SJSA1 (cell line): ENCODE measurements at regions not wholly inside any gene's neighbourhood (a gene's known extent, or its start where the extent isn't known, plus 50 kb on each side); places are given as distances from the start of the nearest gene placed in this dataset.

Experiments
- DNase-seq, 2 experiments: peaks; one replicate each; pipeline ENCODE4 v3.0.0-alpha.2; 2015 to 2020; ENCODE audit warnings: low spot score in 2 of 2, low read depth in 1 of 2
- H3K27ac ChIP-seq: fragments of 250-450 bp; sonication (Bioruptor Pico); 2 replicates; pipeline ENCODE4 v1.5.1; 2020; ENCODE audit warnings: mild to moderate bottlenecking, moderate library complexity
- H3K27me3 ChIP-seq: fragments of 250-450 bp; sonication (Bioruptor Pico); replicated peaks from 2 replicates; pipeline ENCODE4 v1.5.1; 2020; ENCODE audit warnings: mild to moderate bottlenecking, moderate library complexity
- H3K36me3 ChIP-seq: fragments of 250-450 bp; sonication (Bioruptor Pico); 2 replicates; pipeline ENCODE4 v1.5.1; 2020; ENCODE audit warnings: mild to moderate bottlenecking
- H3K4me1 ChIP-seq: fragments of 250-450 bp; sonication (Bioruptor Pico); replicated peaks from 2 replicates; pipeline ENCODE4 v1.6.1; 2021; ENCODE audit warnings: mild to moderate bottlenecking
- H3K4me3 ChIP-seq: fragments of 250-450 bp; sonication (Bioruptor Pico); 2 replicates; pipeline ENCODE4 v1.5.1; 2020; ENCODE audit warnings: mild to moderate bottlenecking
- H3K9me3 ChIP-seq: fragments of 250-450 bp; sonication (Bioruptor Pico); replicated peaks from 2 replicates; pipeline ENCODE4 v1.5.1; 2020; ENCODE audit warnings: mild to moderate bottlenecking

GRCh38 chr3:5727743-5728484 lies 540.4 kb downstream of the EDEM1 start:
- Histone ChIP-seq H3K9me3 (no peaks in the 10 kb centered on the region), H3K4me3 (no peak overlapping the region), H3K27me3 (no peaks in the 10 kb centered on the region), H3K36me3 (no peaks in the 10 kb centered on the region), H3K27ac (no peak overlapping the region), H3K4me1 (no peaks in the 10 kb centered on the region)
- DNase-seq, result no peak

GRCh38 chr3:5729852-5730251 lies 542.3 kb downstream of the EDEM1 start:
- no peak overlapping the region for H3K4me3 ChIP-seq
- H3K9me3 ChIP-seq, result no peaks in the 10 kb centered on the region
- DNase-seq, result no peak
- no peaks in the 10 kb centered on the region for H3K27me3 ChIP-seq
- no peak overlapping the region for H3K27ac ChIP-seq
- H3K4me1 ChIP-seq, result no peaks in the 10 kb centered on the region
- H3K36me3 ChIP-seq, result no peaks in the 10 kb centered on the region

DNA sequence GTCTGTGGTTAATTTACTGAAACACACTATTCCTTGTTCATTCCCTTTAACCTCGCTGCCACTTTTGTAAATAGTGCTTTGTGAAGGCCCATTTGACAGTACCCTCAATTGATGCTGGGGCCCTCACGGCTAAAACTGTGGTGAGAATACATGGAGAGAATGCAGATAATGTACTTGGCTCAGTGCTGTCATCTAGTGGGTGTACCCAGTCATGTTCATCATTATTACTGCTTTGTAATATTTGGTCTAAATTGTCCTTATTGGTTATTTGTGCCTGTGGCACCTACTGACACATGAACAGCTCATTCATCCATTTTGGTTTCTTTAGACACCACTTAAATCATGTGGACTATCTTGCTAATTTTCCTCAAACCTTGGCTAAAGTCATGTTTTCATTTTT lies 543.6 kb downstream of the EDEM1 start:
- Histone ChIP-seq H3K9me3 (no peaks in the 10 kb centered on the region), H3K36me3 (no peaks in the 10 kb centered on the region), H3K27ac (no peak overlapping the region), H3K4me3 (no peak overlapping the region), H3K4me1 (no peaks in the 10 kb centered on the region), H3K27me3 (no peaks in the 10 kb centered on the region)
- no peak for DNase-seq

- H3K4me1 ChIP-seq, result no peaks in the 10 kb centered on the region
- no peak for DNase-seq
- no peaks in the 10 kb centered on the region for H3K36me3 ChIP-seq
- H3K27me3 ChIP-seq, result no peaks in the 10 kb centered on the region
- no peaks in the 10 kb centered on the region for H3K9me3 ChIP-seq
- H3K27ac ChIP-seq, result no peak overlapping the region
- H3K4me3 ChIP-seq, result no peak overlapping the region
Measured at GRCh38 chr3:5732081-5732480, 544.6 kb downstream of the EDEM1 start.

DNA sequence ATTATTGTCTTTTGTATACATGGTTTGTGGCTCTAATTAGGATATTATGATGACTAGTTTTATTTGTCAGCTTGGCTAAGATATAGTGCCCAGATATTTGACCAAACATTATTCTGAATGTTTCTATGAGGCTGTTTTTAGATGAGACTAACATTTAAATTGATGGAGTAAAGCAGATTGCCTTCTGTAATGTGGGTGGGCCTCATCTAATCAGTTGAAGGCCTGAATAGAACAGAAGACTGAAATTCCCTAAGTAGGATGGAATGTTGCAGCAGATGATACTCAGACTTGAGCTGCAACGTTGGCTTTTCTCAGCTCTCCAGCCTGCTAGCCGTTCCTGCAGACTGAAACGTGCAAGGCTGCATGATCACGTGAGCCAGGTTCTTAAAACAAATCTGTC lies 546.5 kb downstream of the EDEM1 start:
- H3K36me3 ChIP-seq, result no peaks in the 10 kb centered on the region
- no peaks in the 10 kb centered on the region for H3K4me1 ChIP-seq
- no peak for DNase-seq
- H3K4me3 ChIP-seq, result no peak overlapping the region
- no peaks in the 10 kb centered on the region for H3K9me3 ChIP-seq
- H3K27ac ChIP-seq, result no peak overlapping the region
- H3K27me3 ChIP-seq, result no peaks in the 10 kb centered on the region

DNA sequence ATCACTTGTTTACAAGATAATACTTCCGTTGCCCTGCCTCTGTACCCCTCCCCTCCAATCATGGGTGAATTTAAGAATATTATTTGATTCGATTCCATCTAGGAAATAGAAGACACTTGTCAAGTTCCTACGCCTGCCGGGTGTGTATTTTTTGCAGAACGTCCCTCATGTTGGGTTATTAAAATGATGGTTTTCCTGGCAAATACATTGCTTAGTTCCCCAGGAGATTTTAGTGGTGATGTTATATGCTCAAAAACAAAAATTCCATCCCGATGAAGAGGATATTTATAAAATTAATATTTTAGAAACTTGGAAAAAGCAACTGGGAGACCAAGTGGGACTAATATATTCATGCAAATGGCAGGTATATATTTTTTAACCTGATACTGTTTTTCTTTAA lies 548.4 kb downstream of the EDEM1 start:
- H3K4me1 ChIP-seq, result no peaks in the 10 kb centered on the region

DNA sequence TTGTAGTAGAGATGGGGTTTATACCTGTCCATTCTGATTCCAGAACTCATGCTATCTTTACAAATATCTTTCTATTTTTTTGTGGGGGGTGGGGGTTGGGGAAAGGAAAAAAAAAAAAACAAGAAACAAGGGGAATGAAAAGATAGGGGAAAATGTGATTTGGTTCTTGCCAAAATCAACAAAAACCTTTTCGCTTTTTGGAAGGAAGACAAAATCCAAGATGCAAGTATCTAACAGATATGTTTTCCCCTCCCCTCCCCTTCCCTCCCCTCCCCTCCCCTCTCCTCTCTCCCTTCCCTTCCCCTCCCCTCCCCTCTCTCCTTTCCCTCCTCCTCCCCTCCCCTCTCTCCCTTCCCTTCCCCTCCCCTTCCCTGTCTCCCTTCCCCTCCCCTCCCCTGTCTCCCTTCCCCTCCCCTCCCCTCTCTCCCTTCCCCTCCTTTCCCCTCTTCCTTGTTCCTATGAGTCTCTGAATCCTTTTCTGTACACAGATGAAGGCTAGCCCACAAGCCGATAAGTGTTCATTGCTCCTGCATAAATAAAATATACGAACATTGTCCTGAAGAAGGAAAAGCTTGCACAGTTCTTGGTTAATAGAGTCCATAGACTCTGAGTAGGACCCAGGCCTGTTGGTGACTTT lies 551.9 kb downstream of the EDEM1 start:
- H3K36me3 ChIP-seq, result no peaks in the 10 kb centered on the region
- DNase-seq, result no peak
- no peak overlapping the region for H3K27ac ChIP-seq

More for the DNA sequence above, 548.4 kb downstream of the EDEM1 start:
- DNase-seq, result no peak
- no peaks in the 10 kb centered on the region for H3K36me3 ChIP-seq
- no peaks in the 10 kb centered on the region for H3K27me3 ChIP-seq
- H3K4me3 ChIP-seq, result no peak overlapping the region
- no peaks in the 10 kb centered on the region for H3K9me3 ChIP-seq
- H3K27ac ChIP-seq, result no peak overlapping the region

DNA sequence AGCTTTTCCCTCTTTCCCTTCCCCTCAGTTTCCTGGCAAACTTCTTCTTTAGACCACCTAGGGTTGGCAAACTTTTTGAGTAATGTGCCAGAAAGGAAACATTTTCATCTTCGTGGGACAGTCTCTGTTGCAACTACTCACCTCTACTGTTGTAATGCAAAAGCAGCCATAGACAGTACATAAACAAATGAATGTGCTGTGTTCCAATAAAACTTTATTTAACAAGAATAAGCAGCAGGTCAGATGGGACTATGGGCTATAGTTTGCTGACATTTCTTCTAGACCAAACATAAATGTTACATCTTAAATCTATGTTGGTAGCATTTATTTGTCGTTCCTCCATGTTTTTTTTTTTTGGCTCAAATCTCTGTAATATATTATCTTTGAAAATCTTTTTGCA lies 552.4 kb downstream of the EDEM1 start:
- no peaks in the 10 kb centered on the region for H3K36me3 ChIP-seq
- H3K4me1 ChIP-seq, result no peaks in the 10 kb centered on the region
- H3K27ac ChIP-seq, result no peak overlapping the region
- DNase-seq, result no peak
- H3K9me3 ChIP-seq, result no peaks in the 10 kb centered on the region
- H3K4me3 ChIP-seq, result no peak overlapping the region
- H3K27me3 ChIP-seq, result no peaks in the 10 kb centered on the region

More for the DNA sequence above, 551.9 kb downstream of the EDEM1 start:
- Histone ChIP-seq H3K4me3 (no peak overlapping the region), H3K4me1 (no peaks in the 10 kb centered on the region), H3K9me3 (no peaks in the 10 kb centered on the region), H3K27me3 (no peaks in the 10 kb centered on the region)

DNA sequence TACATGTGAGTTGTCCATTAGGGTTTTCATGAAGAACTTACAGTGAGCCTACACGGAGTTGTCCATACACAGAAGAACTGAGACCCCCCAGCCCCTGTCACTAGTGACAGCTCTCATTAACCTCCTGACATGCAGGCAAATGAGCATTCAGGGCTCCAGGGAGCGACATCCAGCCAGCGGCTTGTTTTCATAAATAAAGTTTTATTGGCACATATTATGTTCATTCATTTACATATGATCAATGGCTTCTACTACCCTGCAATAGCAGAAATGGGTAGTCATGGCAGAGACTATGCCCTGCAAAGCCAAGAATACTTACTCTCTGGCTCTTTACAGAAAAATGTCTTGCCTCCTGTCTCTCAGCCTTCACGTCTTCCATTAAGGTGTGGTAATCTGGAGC lies 553.5 kb downstream of the EDEM1 start:
- Histone ChIP-seq H3K9me3 (no peaks in the 10 kb centered on the region), H3K27me3 (no peaks in the 10 kb centered on the region), H3K27ac (no peak overlapping the region), H3K4me3 (no peak overlapping the region), H3K36me3 (no peaks in the 10 kb centered on the region), H3K4me1 (no peaks in the 10 kb centered on the region)
- DNase-seq, result no peak

- H3K27ac ChIP-seq, result no peak overlapping the region
Measured at GRCh38 chr3:5750091-5750490, 562.6 kb downstream of the EDEM1 start.

DNA sequence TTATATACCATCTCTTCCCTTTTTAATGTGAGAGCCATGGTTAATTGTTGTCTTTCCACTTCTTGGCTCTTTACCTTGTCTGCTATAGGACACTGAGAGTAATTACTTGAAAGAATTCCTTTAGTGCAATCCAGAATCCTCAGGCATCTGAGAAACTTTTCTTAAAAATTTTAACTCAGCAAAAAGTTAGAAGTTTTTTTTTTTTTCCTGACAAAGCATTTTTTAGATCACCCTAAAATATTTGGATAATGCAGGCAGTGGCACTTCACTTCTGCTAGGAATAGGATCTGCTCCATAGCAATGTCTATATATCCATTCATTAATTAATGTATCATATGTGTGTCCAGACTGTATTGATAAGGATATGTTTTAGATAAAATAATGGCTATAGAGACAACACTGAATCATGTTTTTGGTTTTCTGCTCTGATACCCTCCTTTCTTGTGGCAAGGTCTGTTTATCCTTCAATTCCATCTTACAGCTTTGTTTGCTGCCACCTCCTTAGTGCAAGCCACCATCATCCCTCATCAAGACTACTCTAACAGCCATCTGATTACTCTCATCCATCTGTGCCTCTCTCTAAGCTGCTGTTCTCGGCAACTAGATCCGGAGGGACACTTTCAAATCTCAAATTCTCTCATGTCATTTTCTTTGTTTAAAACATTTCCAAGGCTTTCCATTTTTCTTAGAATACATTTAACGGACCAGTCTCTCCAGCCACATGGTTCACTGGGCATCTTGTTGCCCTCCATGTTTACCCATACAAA lies 563.5 kb downstream of the EDEM1 start:
- no peak overlapping the region for H3K27ac ChIP-seq
- H3K9me3 ChIP-seq, result no peaks in the 10 kb centered on the region
- no peaks in the 10 kb centered on the region for H3K27me3 ChIP-seq
- H3K36me3 ChIP-seq, result no peaks in the 10 kb centered on the region
- no peak overlapping the region for H3K4me3 ChIP-seq
- no peak for DNase-seq
- H3K4me1 ChIP-seq, result peaks cover 27% of the 10 kb centered on the region

More at GRCh38 chr3:5750091-5750490, 562.6 kb downstream of the EDEM1 start:
- Histone ChIP-seq H3K36me3 (no peaks in the 10 kb centered on the region), H3K27me3 (no peaks in the 10 kb centered on the region), H3K9me3 (no peaks in the 10 kb centered on the region), H3K4me1 (peaks cover 18% of the 10 kb centered on the region), H3K4me3 (no peak overlapping the region)
- no peak for DNase-seq

- H3K27ac ChIP-seq, result no peak overlapping the region
- no peaks in the 10 kb centered on the region for H3K27me3 ChIP-seq
- H3K4me3 ChIP-seq, result no peak overlapping the region
- H3K4me1 ChIP-seq, result peaks cover 33% of the 10 kb centered on the region
- H3K36me3 ChIP-seq, result no peaks in the 10 kb centered on the region
- DNase-seq, result peak; percentile 45 to 60
- H3K9me3 ChIP-seq, result no peaks in the 10 kb centered on the region
Measured at GRCh38 chr3:5754602-5755001, 567.1 kb downstream of the EDEM1 start.

DNA sequence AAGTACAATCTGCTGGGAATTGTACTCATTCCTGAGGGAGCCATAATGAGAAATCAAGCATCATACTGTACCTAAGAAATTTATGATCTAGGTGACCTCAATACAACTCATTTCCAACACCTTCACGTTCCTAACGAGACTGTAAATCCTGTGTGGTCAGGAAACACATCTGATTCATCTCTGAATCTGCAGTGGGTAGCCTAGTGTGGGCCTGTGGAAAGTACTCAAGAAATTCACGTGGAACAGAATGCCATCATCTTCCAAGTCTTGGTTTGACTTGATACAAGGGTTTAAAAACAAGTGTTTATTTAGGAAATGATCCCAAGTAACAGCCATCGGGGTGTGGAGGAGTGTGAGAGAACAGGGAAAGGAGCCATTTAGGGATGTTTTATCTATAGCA lies 568.9 kb downstream of the EDEM1 start:
- DNase-seq, result peak in 1 of 2 experiments; percentile 37
- Histone ChIP-seq H3K27ac (no peak overlapping the region), H3K4me3 (no peak overlapping the region), H3K36me3 (no peaks in the 10 kb centered on the region), H3K9me3 (no peaks in the 10 kb centered on the region), H3K4me1 (peaks cover 26% of the 10 kb centered on the region), H3K27me3 (no peaks in the 10 kb centered on the region)

DNA sequence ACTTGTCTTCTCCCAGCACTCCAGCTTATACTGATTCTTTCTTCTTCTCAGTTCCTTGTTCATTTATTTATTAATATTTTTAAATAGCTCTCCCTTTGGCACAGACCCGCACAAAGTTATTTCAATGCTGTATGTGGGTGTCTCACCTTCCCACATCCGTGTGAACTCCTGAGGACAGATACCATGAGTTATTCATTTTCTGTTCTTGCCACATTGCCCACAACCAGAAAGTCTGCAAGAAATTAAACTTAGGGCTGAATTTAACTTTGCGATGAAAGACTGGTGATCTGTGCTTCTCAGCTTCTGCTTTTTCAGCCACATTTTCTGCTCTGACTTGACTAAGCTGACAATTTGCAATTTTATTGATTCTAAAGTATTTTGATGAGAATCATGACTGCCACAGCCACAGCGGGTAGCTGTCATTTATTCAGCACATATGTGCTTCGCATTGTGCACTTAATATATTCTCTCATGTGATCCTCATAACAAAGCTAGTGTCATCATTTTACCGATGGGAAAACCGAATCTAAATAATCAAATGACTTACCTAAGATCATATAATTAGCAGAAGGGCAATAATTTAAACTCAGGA lies 569.8 kb downstream of the EDEM1 start:
- Histone ChIP-seq H3K4me3 (no peak overlapping the region), H3K27me3 (no peaks in the 10 kb centered on the region), H3K27ac (no peak overlapping the region), H3K4me1 (peaks cover 33% of the 10 kb centered on the region), H3K9me3 (no peaks in the 10 kb centered on the region), H3K36me3 (no peaks in the 10 kb centered on the region)
- DNase-seq, result no peak
